ENCODE measurements at regions not wholly inside any gene's neighbourhood (a gene's known extent, or its start where the extent isn't known, plus 50 kb on each side); places are given as distances from the start of the nearest gene placed in this dataset.

DNA sequence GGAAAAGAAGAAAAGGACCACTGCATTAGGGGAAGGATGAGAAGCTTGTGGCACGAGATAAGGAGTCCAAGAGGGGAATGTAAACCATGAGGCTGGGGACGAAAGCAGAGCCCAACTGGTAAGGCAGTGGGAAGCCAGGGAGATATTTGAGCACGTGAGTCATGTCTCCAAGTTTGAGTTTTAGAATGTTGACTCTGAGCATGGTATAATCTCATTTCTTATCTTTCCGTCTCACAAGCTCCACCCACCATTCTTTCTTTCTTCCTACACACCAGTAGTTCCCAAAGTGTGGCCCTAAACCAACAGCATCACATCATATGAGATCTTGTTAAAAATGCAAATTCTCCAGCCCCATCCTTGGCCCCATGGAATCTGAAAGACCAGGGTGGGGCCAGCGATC, 145.3 kb downstream of the PLPP3 start:
- H3K27me3 Mint-ChIP-seq (ENCODE audit: insufficient read depth) = peaks cover 8% of the 10 kb centered on the region

DNA sequence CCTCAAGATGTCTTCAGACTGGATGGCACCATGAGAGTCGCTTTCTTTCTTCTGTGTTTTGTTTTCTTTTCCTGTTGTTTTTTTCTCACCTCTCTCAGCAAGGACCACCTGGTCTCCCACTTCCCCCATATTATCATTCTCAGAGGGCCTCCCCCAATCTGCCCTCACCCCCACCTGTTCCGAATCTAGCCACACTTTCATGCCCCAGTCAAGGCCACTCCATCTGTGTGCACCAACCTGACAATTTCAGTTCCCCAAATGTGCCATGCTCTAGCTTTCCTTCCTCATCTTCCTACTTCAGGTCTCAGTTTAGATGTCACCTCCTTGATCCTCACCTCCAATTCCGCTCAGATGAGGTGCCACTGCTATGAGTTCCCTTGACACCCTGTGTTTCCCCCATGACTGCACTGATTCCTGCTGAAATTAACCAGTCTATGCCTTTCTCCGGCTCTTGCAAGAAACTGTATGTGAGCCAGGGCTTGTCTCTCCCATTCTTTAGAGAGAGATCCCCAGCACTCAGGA, 146.2 kb downstream of the PLPP3 start:
- peaks cover 74% of the 10 kb centered on the region for H3K4me1 Mint-ChIP-seq
- no peak overlapping the region for H3K27ac ChIP-seq (ENCODE audit: low read depth, low read length)
- WGBS, 2 experiments (ENCODE audit: insufficient coverage in 1 of 2, insufficient read length in 1 of 2) = 93 to 97% methylated on average over 3 to 4 of the region's 4 CpGs
- peak overlapping the region; percentile 79 for H3K27ac Mint-ChIP-seq
- no peak for DNase-seq
- no peaks in the 10 kb centered on the region for H3K36me3 Mint-ChIP-seq (ENCODE audit: low read depth)
- peak overlapping the region; percentile 5 for H3K4me3 Mint-ChIP-seq
- peaks cover 43% of the 10 kb centered on the region for H3K4me1 ChIP-seq (ENCODE audit: control insufficient read depth, insufficient read depth, low read length)
- TF ChIP-seq, protein P1, sequence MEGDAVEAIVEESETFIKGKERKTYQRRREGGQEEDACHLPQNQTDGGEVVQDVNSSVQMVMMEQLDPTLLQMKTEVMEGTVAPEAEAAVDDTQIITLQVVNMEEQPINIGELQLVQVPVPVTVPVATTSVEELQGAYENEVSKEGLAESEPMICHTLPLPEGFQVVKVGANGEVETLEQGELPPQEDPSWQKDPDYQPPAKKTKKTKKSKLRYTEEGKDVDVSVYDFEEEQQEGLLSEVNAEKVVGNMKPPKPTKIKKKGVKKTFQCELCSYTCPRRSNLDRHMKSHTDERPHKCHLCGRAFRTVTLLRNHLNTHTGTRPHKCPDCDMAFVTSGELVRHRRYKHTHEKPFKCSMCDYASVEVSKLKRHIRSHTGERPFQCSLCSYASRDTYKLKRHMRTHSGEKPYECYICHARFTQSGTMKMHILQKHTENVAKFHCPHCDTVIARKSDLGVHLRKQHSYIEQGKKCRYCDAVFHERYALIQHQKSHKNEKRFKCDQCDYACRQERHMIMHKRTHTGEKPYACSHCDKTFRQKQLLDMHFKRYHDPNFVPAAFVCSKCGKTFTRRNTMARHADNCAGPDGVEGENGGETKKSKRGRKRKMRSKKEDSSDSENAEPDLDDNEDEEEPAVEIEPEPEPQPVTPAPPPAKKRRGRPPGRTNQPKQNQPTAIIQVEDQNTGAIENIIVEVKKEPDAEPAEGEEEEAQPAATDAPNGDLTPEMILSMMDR (conservative IDR thresholded peaks at IDR 0.05) = no peak
- no peak overlapping the region for H3K9ac ChIP-seq (ENCODE audit: extremely low read depth, low read length, poor library complexity, severe bottlenecking)
- no peaks in the 10 kb centered on the region for H3K9me3 Mint-ChIP-seq
- H3K27me3 ChIP-seq (ENCODE audit: control insufficient read depth, insufficient read depth, low read length, poor library complexity, severe bottlenecking) = no peaks in the 10 kb centered on the region
- H3K36me3 ChIP-seq (ENCODE audit: control insufficient read depth, insufficient read depth, low read length) = no peaks in the 10 kb centered on the region
- H3K27me3 Mint-ChIP-seq (ENCODE audit: insufficient read depth) = peaks cover 6% of the 10 kb centered on the region
- no peak overlapping the region for H3K4me3 ChIP-seq (ENCODE audit: low read length)
- no peaks in the 10 kb centered on the region for H3K9me3 ChIP-seq (ENCODE audit: control insufficient read depth, low read length)

More for the DNA sequence above, 145.3 kb downstream of the PLPP3 start:
- H3K4me3 ChIP-seq (ENCODE audit: low read length) = no peak overlapping the region
- Mint-ChIP-seq H3K9me3 (no peaks in the 10 kb centered on the region), H3K36me3 (ENCODE audit: low read depth) (no peaks in the 10 kb centered on the region), H3K27ac (peak overlapping the region; percentile 45), H3K4me1 (peaks cover 82% of the 10 kb centered on the region), H3K4me3 (no peak overlapping the region)
- 49 to 76% methylated on average over 3 to 5 of the region's 5 CpGs for WGBS, 2 experiments (ENCODE audit: insufficient coverage in 1 of 2, insufficient read length in 1 of 2)
- TF ChIP-seq, protein P1 (conservative IDR thresholded peaks at IDR 0.05) = no peak
- no peaks in the 10 kb centered on the region for H3K36me3 ChIP-seq (ENCODE audit: control insufficient read depth, insufficient read depth, low read length)
- no peaks in the 10 kb centered on the region for H3K9me3 ChIP-seq (ENCODE audit: control insufficient read depth, low read length)
- H3K4me1 ChIP-seq (ENCODE audit: control insufficient read depth, insufficient read depth, low read length) = peaks cover 48% of the 10 kb centered on the region
- H3K27me3 ChIP-seq (ENCODE audit: control insufficient read depth, insufficient read depth, low read length, poor library complexity, severe bottlenecking) = no peaks in the 10 kb centered on the region
- H3K27ac ChIP-seq (ENCODE audit: low read depth, low read length) = no peak overlapping the region
- DNase-seq = no peak
- no peak overlapping the region for H3K9ac ChIP-seq (ENCODE audit: extremely low read depth, low read length, poor library complexity, severe bottlenecking)

DNA sequence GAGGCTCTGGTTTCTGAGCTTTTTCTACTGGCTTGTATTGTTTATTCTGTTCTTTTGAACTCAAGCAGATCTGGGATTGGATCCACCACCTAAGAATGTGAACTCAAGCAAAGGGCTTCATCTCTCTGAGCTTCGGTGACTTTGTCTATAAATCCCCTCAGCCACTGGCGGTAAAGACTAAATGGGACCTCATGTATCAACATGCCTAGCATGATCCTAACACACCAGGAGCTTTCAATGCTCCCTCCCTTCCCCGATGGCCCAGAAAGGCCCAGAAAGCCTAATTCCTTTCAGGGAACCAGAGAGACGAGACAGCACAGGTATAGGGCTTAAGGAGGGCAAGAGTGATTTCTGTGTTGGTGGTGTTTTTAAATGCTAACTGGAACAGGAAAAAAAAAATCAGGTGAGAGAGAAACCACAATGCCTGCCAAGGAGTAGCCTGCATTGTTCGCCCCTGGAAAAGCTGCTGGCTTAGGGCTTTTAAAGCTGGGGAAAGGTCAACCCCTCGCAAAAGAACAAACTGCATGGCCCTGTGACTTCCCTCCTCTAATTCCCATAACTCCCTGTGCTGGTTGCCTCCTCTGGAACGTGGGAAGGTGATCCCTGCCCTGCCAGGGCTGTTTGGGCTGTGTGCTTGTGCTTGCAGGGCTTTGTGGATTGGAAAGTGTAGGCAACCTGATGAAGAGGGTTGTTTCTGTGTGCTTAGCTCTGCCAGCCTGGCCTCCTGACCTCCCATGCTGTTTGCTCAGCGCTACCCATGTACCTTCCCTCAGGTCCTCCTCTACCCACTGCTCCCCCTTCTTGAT, 147.0 kb downstream of the PLPP3 start:
- Histone ChIP-seq H3K9me3 (ENCODE audit: control insufficient read depth, low read length) (no peaks in the 10 kb centered on the region), H3K27me3 (ENCODE audit: control insufficient read depth, insufficient read depth, low read length, poor library complexity, severe bottlenecking) (no peaks in the 10 kb centered on the region), H3K36me3 (ENCODE audit: control insufficient read depth, insufficient read depth, low read length) (no peaks in the 10 kb centered on the region), H3K4me3 (ENCODE audit: low read length) (no peak overlapping the region), H3K4me1 (ENCODE audit: control insufficient read depth, insufficient read depth, low read length) (peaks cover 37% of the 10 kb centered on the region), H3K9ac (ENCODE audit: extremely low read depth, low read length, poor library complexity, severe bottlenecking) (no peak overlapping the region), H3K27ac (ENCODE audit: low read depth, low read length) (no peak overlapping the region)
- no peaks in the 10 kb centered on the region for H3K9me3 Mint-ChIP-seq
- H3K27ac Mint-ChIP-seq = peak overlapping the region; percentile 79
- TF ChIP-seq, protein P1 (conservative IDR thresholded peaks at IDR 0.05) = no peak
- peak overlapping the region; percentile 5 for H3K4me3 Mint-ChIP-seq
- peaks cover 6% of the 10 kb centered on the region for H3K27me3 Mint-ChIP-seq (ENCODE audit: insufficient read depth)
- H3K4me1 Mint-ChIP-seq = peaks cover 67% of the 10 kb centered on the region
- H3K36me3 Mint-ChIP-seq (ENCODE audit: low read depth) = no peaks in the 10 kb centered on the region
- no peak for DNase-seq
- WGBS, 2 experiments (ENCODE audit: insufficient coverage in 1 of 2, insufficient read length in 1 of 2) = 83 to 86% methylated on average over 6 to 8 of the region's 8 CpGs

All from endodermal cell (in vitro differentiated cells).